ENCODE measurements at regions not wholly inside any gene's neighbourhood (a gene's known extent, or its start where the extent isn't known, plus 50 kb on each side); places are given as distances from the start of the nearest gene placed in this dataset.
"Not testable (repeated sequence)": the region's sequence is repeated elsewhere in the genome, so short reads cannot be mapped to it uniquely, and the experiment has no call there.

- TF ChIP-seq CTCF (IDR thresholded peaks at IDR 0.05); HDAC2 (IDR thresholded peaks at IDR 0.05); RAD21 (conservative IDR thresholded peaks at IDR 0.05 in 1 of 2, IDR thresholded peaks at IDR 0.05 in 1 of 2); SMC3 (IDR thresholded peaks at IDR 0.05); RNF2 (IDR thresholded peaks at IDR 0.05; ENCODE audit: borderline replicate concordance, low read depth); EP300 (IDR thresholded peaks at IDR 0.05); CBX2 (IDR thresholded peaks at IDR 0.05; ENCODE audit: borderline replicate concordance, low read depth); MAZ (IDR thresholded peaks at IDR 0.05; ENCODE audit: borderline replicate concordance, low read depth, low read length); SREBF2 (IDR thresholded peaks at IDR 0.05); JUN (IDR thresholded peaks at IDR 0.05); ESRRA (IDR thresholded peaks at IDR 0.05; ENCODE audit: borderline replicate concordance, low read length); REST (IDR thresholded peaks at IDR 0.05); ZSCAN20 (CRISPR knock-in tag; IDR thresholded peaks at IDR 0.05); BHLHE40 (IDR thresholded peaks at IDR 0.05; ENCODE audit: low read depth, low read length): not testable (repeated sequence)
Observed at GRCh38 chr4:148637453-148637852, 195.2 kb upstream of the NR3C2 start.
